Stimulated activated naive CD4-positive, alpha-beta T cell (primary cell): ENCODE measurements at regions not wholly inside any gene's neighbourhood (a gene's known extent, or its start where the extent isn't known, plus 50 kb on each side); places are given as distances from the start of the nearest gene placed in this dataset.
A peak's percentile ranks its signal among the peaks of the same experiment; 100 is the strongest.

Source experiments
- DNase-seq, 6 experiments: peaks; one replicate each; lab custom pipeline; 2025; lab: John Stamatoyannopoulos, UW

GRCh38 chr11:87428266-87428665 is 390.5 kb downstream of the TMEM135 start:
- no peak for DNase-seq

- DNase-seq: no peak
Observed at GRCh38 chr11:87425943-87426342, 388.2 kb downstream of the TMEM135 start.

GRCh38 chr11:87425391-87425790 is 387.7 kb downstream of the TMEM135 start:
- DNase-seq: no peak

GRCh38 chr11:87423161-87423560 is 385.4 kb downstream of the TMEM135 start:
- no peak for DNase-seq

GRCh38 chr11:87422566-87422965 is 384.8 kb downstream of the TMEM135 start:
- DNase-seq: no peak

GRCh38 chr11:87421422-87421821 is 383.7 kb downstream of the TMEM135 start:
- peak in 3 of 6 experiments; percentile 1 to 58 (median 37) for DNase-seq

GRCh38 chr11:87417951-87418350 is 380.2 kb downstream of the TMEM135 start:
- no peak for DNase-seq

- DNase-seq: no peak
Observed at GRCh38 chr11:87405843-87406242, 368.1 kb downstream of the TMEM135 start.

- no peak for DNase-seq
Observed at GRCh38 chr11:87405356-87405755, 367.6 kb downstream of the TMEM135 start.

- DNase-seq: no peak
Observed at GRCh38 chr11:87401653-87402052, 363.9 kb downstream of the TMEM135 start.

GRCh38 chr11:87399341-87399740 is 361.6 kb downstream of the TMEM135 start:
- DNase-seq: no peak

GRCh38 chr11:87398931-87399330 is 361.2 kb downstream of the TMEM135 start:
- DNase-seq: no peak

GRCh38 chr11:87397011-87397865 is 359.5 kb downstream of the TMEM135 start:
- DNase-seq: no peak

- no peak for DNase-seq
Observed at GRCh38 chr11:87394924-87395323, 357.2 kb downstream of the TMEM135 start.

GRCh38 chr11:87392665-87393064 is 354.9 kb downstream of the TMEM135 start:
- DNase-seq: no peak

- no peak for DNase-seq
Observed at GRCh38 chr11:87391496-87391895, 353.8 kb downstream of the TMEM135 start.

GRCh38 chr11:87384078-87384729 is 346.5 kb downstream of the TMEM135 start:
- DNase-seq: no peak

- DNase-seq: no peak
Observed at GRCh38 chr11:87374038-87374807, 336.5 kb downstream of the TMEM135 start.
